Natural killer cell treated with Interleukin-12 subunit alpha and Interleukin-12 subunit beta and Interleukin-15 and Interleukin-18, amount 100 ng/mL, for 72 hours (primary cell): ENCODE measurements at regions not wholly inside any gene's neighbourhood (a gene's known extent, or its start where the extent isn't known, plus 50 kb on each side); places are given as distances from the start of the nearest gene placed in this dataset.
"Not testable (repeated sequence)": the region's sequence is repeated elsewhere in the genome, so short reads cannot be mapped to it uniquely, and the experiment has no call there.

Experiments used
- ATAC-seq, 2 donors: fragments of 150-1000 bp; cut with Tn5 transposase in 1 of 2; sonication (Bioruptor Pico), chemical (Tn5 transposase) in 1 of 2; 2 replicates each; pipeline ENCODE4 v1.10.0; 2021
- DNase-seq: peaks from one replicate; pipeline ENCODE4 v3.0.0; 2022; ENCODE audit warnings: low spot score
- H3K27ac Mint-ChIP-seq, 2 donors: 1 replicate in 1 of 2; 2 replicates in 1 of 2; pipeline ENCODE4 v1.8.0; 2022; ENCODE audit warnings: mixed read lengths in 2 of 2, mild to moderate bottlenecking in 1 of 2, moderate library complexity in 1 of 2
- H3K27me3 Mint-ChIP-seq, 2 donors: 1 replicate in 1 of 2; 2 replicates in 1 of 2; pipeline ENCODE4 v1.8.0; 2022; ENCODE audit warnings: mixed read lengths in 2 of 2
- H3K36me3 Mint-ChIP-seq: one replicate; pipeline ENCODE4 v1.8.0; 2022; ENCODE audit warnings: mixed read lengths
- H3K4me1 Mint-ChIP-seq, 2 donors: 1 replicate in 1 of 2; 2 replicates in 1 of 2; pipeline ENCODE4 v1.8.0; 2022; ENCODE audit warnings: low read depth in 2 of 2, mixed read lengths in 2 of 2, mild to moderate bottlenecking in 1 of 2
- H3K4me3 Mint-ChIP-seq: one replicate; pipeline ENCODE4 v1.8.0; 2022; ENCODE audit warnings: mixed read lengths
- H3K9me3 Mint-ChIP-seq: 2 replicates; pipeline ENCODE4 v1.8.0; 2022; ENCODE audit warnings: mixed read lengths

- H3K4me1 Mint-ChIP-seq: peaks cover 59 to 71% of the 10 kb centered on the region in 2 donors
- no peak for DNase-seq
- H3K36me3 Mint-ChIP-seq: peaks cover 11% of the 10 kb centered on the region
- peaks cover 6% of the 10 kb centered on the region for H3K9me3 Mint-ChIP-seq
- no peak for ATAC-seq
- no peaks in the 10 kb centered on the region for H3K27me3 Mint-ChIP-seq
- peak overlapping the region; percentile 78 for H3K4me3 Mint-ChIP-seq
- H3K27ac Mint-ChIP-seq: peak overlapping the region; percentile 98 to 99
Observed at GRCh38 chr11:110347660-110348059, 51.2 kb upstream of the RDX start.

- H3K4me1 Mint-ChIP-seq: peaks cover 46 to 62% of the 10 kb centered on the region in 2 donors
- peak; percentile 87 for DNase-seq
- ATAC-seq: peak; percentile 83 to 91
- no peaks in the 10 kb centered on the region for H3K36me3 Mint-ChIP-seq
- no peaks in the 10 kb centered on the region for H3K27me3 Mint-ChIP-seq
- H3K9me3 Mint-ChIP-seq: no peaks in the 10 kb centered on the region
- peak overlapping the region; percentile 98 to 99 for H3K27ac Mint-ChIP-seq
- H3K4me3 Mint-ChIP-seq: peak overlapping the region; percentile 78
Observed at GRCh38 chr11:110349138-110349996, 53.0 kb upstream of the RDX start.

- Mint-ChIP-seq H3K4me1 (peaks cover 46 to 62% of the 10 kb centered on the region in 2 donors), H3K27ac (peak overlapping the region; percentile 98 to 99), H3K4me3 (peak overlapping the region; percentile 79)
- not testable (repeated sequence) for ATAC-seq, H3K36me3 Mint-ChIP-seq, H3K27me3 Mint-ChIP-seq, DNase-seq, H3K9me3 Mint-ChIP-seq
Observed at GRCh38 chr11:110349997-110350383, 53.6 kb upstream of the RDX start.

- Mint-ChIP-seq H3K4me1 (peaks cover 16 to 41% of the 10 kb centered on the region in 2 donors), H3K27me3 (peaks cover 8 to 14% of the 10 kb centered on the region in 2 donors), H3K27ac (peak overlapping the region; percentile 62 to 67), H3K4me3 (peak overlapping the region; percentile 33), H3K36me3 (peaks cover 5% of the 10 kb centered on the region), H3K9me3 (no peaks in the 10 kb centered on the region)
- ATAC-seq (no peak), DNase-seq (no peak)
Observed at GRCh38 chr11:110355011-110355744, 58.8 kb upstream of the RDX start.

GRCh38 chr11:110356762-110357671 is 60.6 kb upstream of the RDX start:
- peak overlapping the region; percentile 49 for H3K4me3 Mint-ChIP-seq
- peaks cover 5% of the 10 kb centered on the region for H3K36me3 Mint-ChIP-seq
- ATAC-seq: peak; percentile 50 to 78
- peak overlapping the region; percentile 79 to 80 for H3K27ac Mint-ChIP-seq
- H3K9me3 Mint-ChIP-seq: no peaks in the 10 kb centered on the region
- H3K27me3 Mint-ChIP-seq: peaks cover 8 to 14% of the 10 kb centered on the region in 2 donors
- no peak for DNase-seq
- H3K4me1 Mint-ChIP-seq: peaks cover 11 to 27% of the 10 kb centered on the region in 2 donors

GRCh38 chr11:110358336-110358735 is 61.9 kb upstream of the RDX start:
- H3K27me3 Mint-ChIP-seq: peaks cover 8 to 14% of the 10 kb centered on the region in 2 donors
- H3K36me3 Mint-ChIP-seq: peaks cover 5% of the 10 kb centered on the region
- no peaks in the 10 kb centered on the region for H3K9me3 Mint-ChIP-seq
- H3K27ac Mint-ChIP-seq: no peak overlapping the region
- no peak overlapping the region for H3K4me3 Mint-ChIP-seq
- peaks cover 16 to 34% of the 10 kb centered on the region in 2 donors for H3K4me1 Mint-ChIP-seq
- ATAC-seq: no peak
- no peak for DNase-seq

- not testable (repeated sequence) for DNase-seq, H3K9me3 Mint-ChIP-seq, H3K27ac Mint-ChIP-seq, H3K36me3 Mint-ChIP-seq, H3K4me3 Mint-ChIP-seq, H3K27me3 Mint-ChIP-seq, ATAC-seq
- H3K4me1 Mint-ChIP-seq: peaks cover 10 to 21% of the 10 kb centered on the region in 2 donors
Observed at GRCh38 chr11:110360781-110361408, 64.5 kb upstream of the RDX start.

- DNase-seq (no peak), ATAC-seq (no peak)
- Mint-ChIP-seq H3K36me3 (peaks cover 5% of the 10 kb centered on the region), H3K27ac (peak overlapping the region; percentile 60 to 91), H3K9me3 (no peaks in the 10 kb centered on the region), H3K27me3 (peaks cover 0 to 5% of the 10 kb centered on the region in 2 donors), H3K4me1 (peaks cover 8 to 16% of the 10 kb centered on the region in 2 donors), H3K4me3 (peak overlapping the region; percentile 46)
Observed at GRCh38 chr11:110362971-110363509, 66.6 kb upstream of the RDX start.

- DNase-seq (no peak), ATAC-seq (no peak)
- Mint-ChIP-seq H3K27ac (peak overlapping the region in 1 of 2 donors; percentile 68), H3K4me1 (peaks cover 8 to 12% of the 10 kb centered on the region in 2 donors), H3K27me3 (peaks cover 0 to 3% of the 10 kb centered on the region in 2 donors), H3K9me3 (no peaks in the 10 kb centered on the region), H3K36me3 (no peaks in the 10 kb centered on the region), H3K4me3 (no peak overlapping the region)
Observed at GRCh38 chr11:110366291-110366690, 63.5 kb upstream of the FDX1 start.

- DNase-seq: no peak
- Mint-ChIP-seq H3K27me3 (peaks cover 0 to 3% of the 10 kb centered on the region in 2 donors), H3K9me3 (no peaks in the 10 kb centered on the region), H3K4me1 (peaks cover 8 to 10% of the 10 kb centered on the region in 2 donors), H3K27ac (peak overlapping the region in 1 of 2 donors; percentile 58), H3K36me3 (no peaks in the 10 kb centered on the region), H3K4me3 (no peak overlapping the region)
- ATAC-seq: no peak
Observed at GRCh38 chr11:110367571-110367970, 62.2 kb upstream of the FDX1 start.

- Mint-ChIP-seq H3K36me3 (no peaks in the 10 kb centered on the region), H3K4me1 (peaks cover 0 to 14% of the 10 kb centered on the region in 2 donors), H3K27ac (peak overlapping the region in 1 of 2 donors; percentile 72), H3K9me3 (no peaks in the 10 kb centered on the region), H3K4me3 (no peak overlapping the region), H3K27me3 (peaks cover 0 to 3% of the 10 kb centered on the region in 2 donors)
- DNase-seq (no peak), ATAC-seq (no peak)
Observed at GRCh38 chr11:110371084-110371483, 58.7 kb upstream of the FDX1 start.

GRCh38 chr11:110373051-110373702 is 56.6 kb upstream of the FDX1 start:
- no peaks in the 10 kb centered on the region for H3K9me3 Mint-ChIP-seq
- DNase-seq (no peak), ATAC-seq (peak; percentile 69 to 88)
- peak overlapping the region; percentile 1 to 43 for H3K27ac Mint-ChIP-seq
- no peaks in the 10 kb centered on the region for H3K36me3 Mint-ChIP-seq
- H3K27me3 Mint-ChIP-seq: peaks cover 0 to 9% of the 10 kb centered on the region in 2 donors
- H3K4me3 Mint-ChIP-seq: peak overlapping the region; percentile 5
- peaks cover 5 to 20% of the 10 kb centered on the region in 2 donors for H3K4me1 Mint-ChIP-seq
